ENCODE measurements at regions not wholly inside any gene's neighbourhood (a gene's known extent, or its start where the extent isn't known, plus 50 kb on each side); places are given as distances from the start of the nearest gene placed in this dataset.
"Not testable (repeated sequence)": the region's sequence is repeated elsewhere in the genome, so short reads cannot be mapped to it uniquely, and the experiment has no call there.

- no peak overlapping the region for H3K4me3 ChIP-seq (ENCODE audit: low read length)
- no peak for TF ChIP-seq CTCF (conservative IDR thresholded peaks at IDR 0.05; ENCODE audit: low read length)
- DNase-seq (ENCODE audit: low read depth) = peak; percentile 89
Measured at GRCh38 chr16:48081656-48082055, 74.1 kb downstream of the ABCC12 start.

GRCh38 chr16:48076455-48077012 is 79.3 kb downstream of the ABCC12 start:
- DNase-seq (ENCODE audit: low read depth) = peak; percentile 58
- no peak overlapping the region for H3K4me3 ChIP-seq (ENCODE audit: low read length)
- no peak for TF ChIP-seq CTCF (conservative IDR thresholded peaks at IDR 0.05; ENCODE audit: low read length)

- no peak overlapping the region for H3K4me3 ChIP-seq (ENCODE audit: low read length)
- TF ChIP-seq CTCF (conservative IDR thresholded peaks at IDR 0.05; ENCODE audit: low read length) = no peak
- DNase-seq (ENCODE audit: low read depth) = peak; percentile 73
Measured at GRCh38 chr16:48075398-48075797, 80.4 kb downstream of the ABCC12 start.

GRCh38 chr16:48067388-48067787 is 88.4 kb downstream of the ABCC12 start:
- H3K4me3 ChIP-seq (ENCODE audit: low read length) = no peak overlapping the region
- no peak for TF ChIP-seq CTCF (conservative IDR thresholded peaks at IDR 0.05; ENCODE audit: low read length)
- DNase-seq (ENCODE audit: low read depth) = no peak

- H3K4me3 ChIP-seq (ENCODE audit: low read length) = no peak overlapping the region
- no peak for DNase-seq (ENCODE audit: low read depth)
- TF ChIP-seq CTCF (conservative IDR thresholded peaks at IDR 0.05; ENCODE audit: low read length) = no peak
Measured at GRCh38 chr16:48064971-48065370, 90.8 kb downstream of the ABCC12 start.

- no peak for DNase-seq (ENCODE audit: low read depth)
- H3K4me3 ChIP-seq (ENCODE audit: low read length) = no peak overlapping the region
- TF ChIP-seq CTCF (conservative IDR thresholded peaks at IDR 0.05; ENCODE audit: low read length) = no peak
Measured at GRCh38 chr16:48062681-48063080, 93.1 kb downstream of the ABCC12 start.

- TF ChIP-seq CTCF (conservative IDR thresholded peaks at IDR 0.05; ENCODE audit: low read length) = no peak
- DNase-seq (ENCODE audit: low read depth) = no peak
- H3K4me3 ChIP-seq (ENCODE audit: low read length) = no peak overlapping the region
Measured at GRCh38 chr16:48059936-48060335, 95.9 kb downstream of the ABCC12 start.

GRCh38 chr16:48059190-48059589 is 96.6 kb downstream of the ABCC12 start:
- DNase-seq (ENCODE audit: low read depth); H3K4me3 ChIP-seq (ENCODE audit: low read length): not testable (repeated sequence)

Measured in AG10803 (cell line).